ENCODE measurements at regions not wholly inside any gene's neighbourhood (a gene's known extent, or its start where the extent isn't known, plus 50 kb on each side); places are given as distances from the start of the nearest gene placed in this dataset.

GRCh38 chrX:139044680-139045079 is 333.2 kb upstream of the FGF13 start:
- TF ChIP-seq SUZ12 (IDR thresholded peaks at IDR 0.05) (no peak), FOXK2 (IDR thresholded peaks at IDR 0.05) (no peak), ELF4 (IDR thresholded peaks at IDR 0.05) (no peak), ARNT (IDR thresholded peaks at IDR 0.05) (no peak), FOXA1 (IDR thresholded peaks at IDR 0.05) (no peak), BHLHE40 (IDR thresholded peaks at IDR 0.05; ENCODE audit: borderline replicate concordance) (no peak), LEF1 (IDR thresholded peaks at IDR 0.05; ENCODE audit: borderline replicate concordance) (no peak), NFRKB (IDR thresholded peaks at IDR 0.05) (no peak), FOXM1 (IDR thresholded peaks at IDR 0.05; ENCODE audit: borderline replicate concordance) (no peak), SP1 (IDR thresholded peaks at IDR 0.05) (no peak), ZNF384 (IDR thresholded peaks at IDR 0.05) (no peak)
